Fibroblast of peridontal ligament (primary cell): ENCODE measurements at regions not wholly inside any gene's neighbourhood (a gene's known extent, or its start where the extent isn't known, plus 50 kb on each side); places are given as distances from the start of the nearest gene placed in this dataset.
"Not testable (repeated sequence)": the region's sequence is repeated elsewhere in the genome, so short reads cannot be mapped to it uniquely, and the experiment has no call there.

Source experiments
- DNase-seq: peaks from one replicate; pipeline ENCODE4 v3.0.0-alpha.2; 2010; ENCODE audit errors: extremely low read depth

GRCh38 chr15:38743147-38743546, 178.5 kb upstream of the RASGRP1 start:
- no peak for DNase-seq

GRCh38 chr15:38745126-38745525, 180.5 kb upstream of the RASGRP1 start:
- DNase-seq, result peak; percentile 85

GRCh38 chr15:38745626-38746025, 181.0 kb upstream of the RASGRP1 start:
- no peak for DNase-seq

- DNase-seq, result peak; percentile 32
Measured at GRCh38 chr15:38746211-38746610, 181.6 kb upstream of the RASGRP1 start.

GRCh38 chr15:38748710-38749109, 184.1 kb upstream of the RASGRP1 start:
- no peak for DNase-seq

GRCh38 chr15:38750786-38751185, 186.2 kb upstream of the RASGRP1 start:
- DNase-seq, result no peak

- DNase-seq, result no peak
Measured at GRCh38 chr15:38755718-38756117, 191.1 kb upstream of the RASGRP1 start.

- no peak for DNase-seq
Measured at GRCh38 chr15:38756441-38756840, 191.8 kb upstream of the RASGRP1 start.

GRCh38 chr15:38758043-38758442, 193.4 kb upstream of the RASGRP1 start:
- DNase-seq, result peak; percentile 86

- DNase-seq, result no peak
Measured at GRCh38 chr15:38761681-38762080, 197.1 kb upstream of the RASGRP1 start.

- peak; percentile 75 for DNase-seq
Measured at GRCh38 chr15:38768970-38769369, 204.4 kb upstream of the RASGRP1 start.

GRCh38 chr15:38769492-38769891, 204.9 kb upstream of the RASGRP1 start:
- no peak for DNase-seq

- not testable (repeated sequence) for DNase-seq
Measured at GRCh38 chr15:38774076-38774475, 209.5 kb upstream of the RASGRP1 start.

- peak; percentile 6 for DNase-seq
Measured at GRCh38 chr15:38781196-38781595, 216.6 kb upstream of the RASGRP1 start.

- no peak for DNase-seq
Measured at GRCh38 chr15:38782156-38782555, 217.5 kb upstream of the RASGRP1 start.

GRCh38 chr15:38788918-38789317, 224.3 kb upstream of the RASGRP1 start:
- DNase-seq, result no peak

GRCh38 chr15:38789566-38789965, 225.0 kb upstream of the RASGRP1 start:
- DNase-seq, result no peak

GRCh38 chr15:38793206-38793810, 228.7 kb upstream of the RASGRP1 start:
- DNase-seq, result no peak

- peak; percentile 36 for DNase-seq
Measured at GRCh38 chr15:38795471-38796245, 231.0 kb upstream of the RASGRP1 start.

GRCh38 chr15:38796589-38796988, 232.0 kb upstream of the RASGRP1 start:
- no peak for DNase-seq

GRCh38 chr15:38797506-38797905, 232.9 kb upstream of the RASGRP1 start:
- not testable (repeated sequence) for DNase-seq

- DNase-seq, result not testable (repeated sequence)
Measured at GRCh38 chr15:38799202-38799601, 234.6 kb upstream of the RASGRP1 start.

GRCh38 chr15:38809621-38810020, 245.0 kb upstream of the RASGRP1 start:
- peak; percentile 71 for DNase-seq
